ENCODE measurements at regions not wholly inside any gene's neighbourhood (a gene's known extent, or its start where the extent isn't known, plus 50 kb on each side); places are given as distances from the start of the nearest gene placed in this dataset.

DNA sequence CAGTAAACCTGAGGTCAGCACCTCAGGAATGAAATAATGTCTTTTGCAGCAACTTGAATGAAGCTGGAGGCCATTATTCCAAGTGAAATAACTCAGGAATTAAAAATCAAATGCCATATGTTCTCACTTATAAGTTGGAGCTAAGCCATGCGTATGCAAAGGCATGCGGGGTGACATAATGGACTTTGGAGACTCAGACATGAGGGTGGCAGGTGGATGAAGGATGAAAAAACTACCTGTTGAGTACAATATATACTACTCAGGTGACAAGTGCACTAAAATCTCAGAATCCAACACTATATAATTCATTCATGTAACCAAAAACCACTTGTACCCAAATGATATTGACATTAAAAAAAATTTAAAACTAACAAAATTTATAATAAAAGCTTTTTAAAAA, 1416.9 kb downstream of the UQCRFS1 start:
- no peak for DNase-seq (ENCODE audit: extremely low spot score)
- ChIA-PET CTCF (no interaction called here), POLR2A (no interaction called here)
- TF ChIP-seq CTCF (IDR thresholded peaks at IDR 0.05; ENCODE audit: control extremely low read depth, extremely low read depth, low read depth, missing control alignments) = no peak

DNA sequence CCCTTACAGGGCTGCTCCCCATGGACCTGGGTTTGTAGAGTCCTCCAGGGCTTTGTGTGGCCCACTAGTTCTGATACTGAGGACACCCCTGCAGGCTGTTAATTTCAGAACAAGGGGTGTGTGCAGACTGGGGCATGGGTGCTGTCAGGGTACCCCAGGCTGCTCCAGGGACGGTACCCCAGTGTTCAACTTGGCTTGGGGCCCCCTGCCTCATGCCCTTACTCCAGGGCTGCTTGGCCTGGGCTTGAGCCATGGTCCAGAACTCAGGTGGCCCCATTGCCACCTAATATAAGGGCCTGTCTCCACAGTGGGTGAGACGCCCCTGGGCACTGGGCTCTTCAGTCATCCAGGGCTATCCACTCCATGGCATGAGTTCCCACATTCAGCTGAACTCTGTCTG, 1417.6 kb downstream of the UQCRFS1 start:
- CTCF ChIA-PET = no interaction called here
- TF ChIP-seq CTCF (IDR thresholded peaks at IDR 0.05; ENCODE audit: control extremely low read depth, extremely low read depth, low read depth, missing control alignments) = no peak
- POLR2A ChIA-PET = no interaction called here
- DNase-seq (ENCODE audit: extremely low spot score) = no peak

DNA sequence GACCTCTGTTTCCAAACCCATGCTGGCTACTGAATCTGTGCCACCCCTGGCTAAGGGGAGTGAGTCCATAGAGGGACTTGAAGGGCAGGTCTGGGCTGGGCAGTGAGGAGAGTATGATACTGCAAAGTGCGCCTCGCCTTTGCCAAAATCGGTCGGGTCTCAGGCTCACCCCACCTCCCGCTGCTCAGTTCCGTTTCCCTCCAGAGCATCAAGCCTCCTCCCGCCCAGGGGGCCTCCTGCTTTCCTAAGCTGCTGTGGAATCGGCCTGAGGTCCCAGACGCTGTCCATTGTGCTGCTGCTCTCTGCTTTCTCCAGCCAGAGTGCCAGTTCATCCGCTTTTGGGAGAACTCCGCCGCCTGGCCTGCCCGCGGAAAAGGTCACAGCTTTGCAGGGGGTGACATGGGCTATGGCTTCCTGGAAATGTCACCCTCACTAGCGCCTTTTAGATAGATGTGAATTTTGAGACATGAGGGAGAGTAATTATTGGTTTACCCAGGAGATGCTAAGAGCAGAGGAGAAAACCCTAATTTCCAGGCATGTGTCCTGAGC, 1418.4 kb downstream of the UQCRFS1 start:
- ChIA-PET POLR2A (no interaction called here), CTCF (interaction anchor here (0.9 to 1.2 kb wide), 2 partner anchors 12 to 533 kb away, joined by 4 to 5 read pairs; no protein-coding TSS in a partner anchor)
- DNase-seq (ENCODE audit: extremely low spot score) = peak; percentile 26
- TF ChIP-seq CTCF (IDR thresholded peaks at IDR 0.05; ENCODE audit: control extremely low read depth, extremely low read depth, low read depth, missing control alignments) = no peak

DNA sequence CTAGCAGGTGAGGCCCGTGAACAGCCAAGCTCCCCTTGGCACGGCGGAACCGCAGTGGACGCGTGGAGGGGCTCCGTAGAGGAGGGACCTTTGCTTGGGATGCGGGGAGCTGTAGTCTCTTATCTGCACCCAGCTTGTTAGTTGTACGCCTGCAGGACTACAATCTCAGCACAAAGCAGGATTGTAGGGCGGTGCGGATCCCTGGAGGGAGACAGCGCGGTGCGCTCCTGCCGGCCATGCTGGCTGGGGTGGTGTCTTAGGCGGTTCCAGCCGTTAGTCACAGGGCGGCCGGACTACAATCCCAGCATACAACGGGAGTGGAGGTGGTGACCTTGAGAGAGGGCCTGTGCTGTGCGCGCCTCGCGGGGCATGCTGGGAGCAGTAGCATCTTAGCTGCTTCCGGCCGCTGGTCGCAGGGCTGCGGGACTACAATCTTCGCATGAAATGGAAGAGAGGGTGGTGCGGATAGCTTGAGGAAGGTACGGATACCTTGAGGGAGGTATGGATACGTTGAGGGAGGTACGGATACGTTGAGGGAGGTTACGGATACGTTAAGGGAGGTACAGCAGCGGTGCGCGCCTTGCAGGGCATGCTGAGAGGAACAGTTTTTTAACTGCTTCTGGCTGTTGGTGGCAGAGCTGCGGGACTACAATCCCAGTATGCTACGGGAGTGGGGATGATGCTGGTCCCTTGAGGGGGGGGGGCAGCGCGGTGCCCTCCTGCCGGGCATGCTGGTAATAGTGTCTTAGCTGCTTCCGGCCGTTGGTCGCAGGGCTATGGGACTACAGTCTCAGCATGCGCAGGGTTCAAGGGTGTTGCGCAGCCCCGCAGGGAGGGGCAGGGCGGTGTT, 1419.1 kb downstream of the UQCRFS1 start:
- ChIA-PET POLR2A (no interaction called here), CTCF (interaction anchor here (0.9 to 1.3 kb wide), 3 partner anchors 9 to 533 kb away, joined by 4 to 5 read pairs (median 5); no protein-coding TSS in a partner anchor)
- peak; percentile 92 for DNase-seq (ENCODE audit: extremely low spot score)
- no peak for TF ChIP-seq CTCF (IDR thresholded peaks at IDR 0.05; ENCODE audit: control extremely low read depth, extremely low read depth, low read depth, missing control alignments)

DNA sequence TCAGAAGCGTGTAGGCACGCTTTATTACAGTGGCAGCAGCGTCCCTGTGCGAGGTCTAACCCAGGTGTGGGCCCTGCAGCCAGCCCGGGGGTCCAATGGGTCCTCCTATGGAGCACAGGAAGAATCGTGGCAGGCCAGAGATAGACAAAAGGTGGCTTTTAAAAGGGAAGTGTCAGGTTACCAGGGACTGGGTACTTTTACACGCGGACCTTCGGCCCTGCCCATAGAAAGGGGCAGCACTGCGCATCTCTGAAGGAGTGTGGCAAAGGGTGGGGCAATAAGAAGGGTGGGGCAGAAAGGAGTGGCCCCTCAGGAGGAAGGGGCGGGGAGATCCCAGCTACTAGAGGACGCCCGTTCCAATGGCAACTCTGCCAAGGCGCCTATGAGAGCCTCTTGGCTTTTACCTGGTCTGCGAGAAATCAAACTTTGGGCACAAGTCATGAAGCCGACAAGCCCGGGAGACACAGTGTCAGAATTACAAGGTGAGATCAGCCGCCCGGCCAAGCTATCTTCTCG, 1419.8 kb downstream of the UQCRFS1 start:
- ChIA-PET POLR2A (no interaction called here), CTCF (interaction anchor here (1.2 to 1.3 kb wide), 2 partner anchors 9 to 534 kb away, joined by 4 to 5 read pairs; no protein-coding TSS in a partner anchor)
- DNase-seq (ENCODE audit: extremely low spot score) = peak; percentile 80
- no peak for TF ChIP-seq CTCF (IDR thresholded peaks at IDR 0.05; ENCODE audit: control extremely low read depth, extremely low read depth, low read depth, missing control alignments)

- CTCF ChIA-PET = no interaction called here
- TF ChIP-seq CTCF (IDR thresholded peaks at IDR 0.05; ENCODE audit: control extremely low read depth, extremely low read depth, low read depth, missing control alignments) = no peak
- POLR2A ChIA-PET = no interaction called here
- DNase-seq (ENCODE audit: extremely low spot score) = no peak
Measured at GRCh38 chr19:27792576-27793127, 1420.3 kb downstream of the UQCRFS1 start.
